ENCODE measurements at regions not wholly inside any gene's neighbourhood (a gene's known extent, or its start where the extent isn't known, plus 50 kb on each side); places are given as distances from the start of the nearest gene placed in this dataset.
"Not testable (repeated sequence)": the region's sequence is repeated elsewhere in the genome, so short reads cannot be mapped to it uniquely, and the experiment has no call there.

- DNase-seq, result no peak
Observed at GRCh38 chr10:53052521-53053164, 280.1 kb upstream of the MBL2 start.

- no peak for DNase-seq
Observed at GRCh38 chr10:53045315-53045714, 272.7 kb upstream of the MBL2 start.

- DNase-seq, result not testable (repeated sequence)
Observed at GRCh38 chr10:53035823-53036222, 263.2 kb upstream of the MBL2 start.

- no peak for DNase-seq
Observed at GRCh38 chr10:53033396-53033795, 260.8 kb upstream of the MBL2 start.

- not testable (repeated sequence) for DNase-seq
Observed at GRCh38 chr10:53029872-53030849, 257.6 kb upstream of the MBL2 start.

- DNase-seq, result no peak
Observed at GRCh38 chr10:53029449-53029848, 256.9 kb upstream of the MBL2 start.

- DNase-seq, result not testable (repeated sequence)
Observed at GRCh38 chr10:53025765-53026164, 253.2 kb upstream of the MBL2 start.

GRCh38 chr10:53025172-53025711, 252.7 kb upstream of the MBL2 start:
- DNase-seq, result no peak

GRCh38 chr10:53023411-53023810, 250.8 kb upstream of the MBL2 start:
- no peak for DNase-seq

- no peak for DNase-seq
Observed at GRCh38 chr10:53022611-53023088, 250.1 kb upstream of the MBL2 start.

- DNase-seq, result no peak
Observed at GRCh38 chr10:53013201-53013810, 240.7 kb upstream of the MBL2 start.

- no peak for DNase-seq
Observed at GRCh38 chr10:53009961-53010907, 237.7 kb upstream of the MBL2 start.

GRCh38 chr10:53007527-53007842, 234.9 kb upstream of the MBL2 start:
- no peak for DNase-seq

GRCh38 chr10:53006663-53007526, 234.3 kb upstream of the MBL2 start:
- DNase-seq, result no peak

- DNase-seq, result no peak
Observed at GRCh38 chr10:53005612-53006345, 233.2 kb upstream of the MBL2 start.

GRCh38 chr10:53003094-53003493, 230.5 kb upstream of the MBL2 start:
- no peak for DNase-seq

- DNase-seq, result no peak
Observed at GRCh38 chr10:52999681-53000080, 227.1 kb upstream of the MBL2 start.

- no peak for DNase-seq
Observed at GRCh38 chr10:52999258-52999657, 226.7 kb upstream of the MBL2 start.

- no peak for DNase-seq
Observed at GRCh38 chr10:52997007-52997406, 224.4 kb upstream of the MBL2 start.

- DNase-seq, result no peak
Observed at GRCh38 chr10:52994370-52994769, 221.8 kb upstream of the MBL2 start.
